HG03457 (cell line): ENCODE measurements at regions not wholly inside any gene's neighbourhood (a gene's known extent, or its start where the extent isn't known, plus 50 kb on each side); places are given as distances from the start of the nearest gene placed in this dataset.

ENCODE experiments used
- ATAC-seq: cut with Tn5 transposase; IDR thresholded peaks from one replicate; pipeline ENCODE4 v1.9.1; 2021; ENCODE audit warnings: moderate number of reproducible peaks; ENCODE audit not compliant: unreplicated experiment

DNA sequence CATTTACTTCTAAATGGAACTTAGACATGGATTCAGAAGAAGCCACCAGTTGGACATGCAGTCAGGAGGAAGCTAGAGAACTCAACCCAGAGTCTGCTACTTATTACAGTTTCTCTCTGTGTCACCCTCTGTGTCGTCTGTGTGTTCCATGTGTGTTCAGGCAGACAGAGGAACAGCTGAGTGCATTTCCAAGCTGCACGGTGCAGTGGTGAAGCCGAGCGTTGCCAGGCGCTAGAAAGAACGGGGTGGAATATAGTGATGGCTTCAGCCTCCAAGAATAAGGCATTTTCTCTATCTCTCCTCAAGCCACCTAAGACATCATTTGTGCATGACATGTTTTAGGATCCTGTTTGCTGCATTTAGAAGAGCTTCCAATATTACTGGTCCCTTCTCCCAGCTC, 101.1 kb upstream of the CCL2 start:
- ATAC-seq, result no peak

DNA sequence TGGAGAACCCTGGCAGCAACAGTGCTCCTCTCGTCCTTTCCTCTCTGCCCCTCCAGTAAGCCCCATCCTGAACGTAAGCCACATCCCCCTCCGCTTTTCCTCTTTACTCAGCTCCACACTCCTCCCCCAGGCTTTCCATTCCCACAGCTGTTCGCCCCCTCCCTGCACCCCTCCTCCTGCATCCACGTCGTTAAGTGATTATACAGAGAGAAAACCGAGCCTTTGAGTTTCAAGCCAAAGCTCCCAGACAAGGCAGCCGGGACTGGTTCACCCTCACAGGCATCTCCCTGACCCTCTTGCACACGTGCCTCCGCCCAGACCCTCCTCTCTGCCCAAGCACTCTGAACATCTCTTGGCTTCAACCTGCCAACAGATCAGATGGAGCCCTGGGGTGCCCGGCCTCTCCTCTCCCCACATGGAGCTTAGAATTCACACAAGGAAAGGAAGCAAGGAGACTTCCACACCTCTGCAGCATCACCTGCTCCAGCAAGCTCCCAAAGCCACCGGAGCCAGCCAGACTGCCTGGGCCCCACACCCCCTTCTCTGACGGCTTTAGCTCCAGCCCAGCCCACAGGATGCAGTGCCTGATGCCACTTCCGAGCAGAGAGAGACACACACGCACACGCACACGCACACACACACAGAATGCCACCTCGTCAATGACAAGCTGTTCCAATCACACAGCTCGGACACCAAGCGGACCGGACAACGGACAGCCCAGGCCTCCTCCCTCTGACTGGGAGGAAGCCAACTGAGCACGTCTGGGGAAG, 99.9 kb upstream of the CCL2 start:
- no peak for ATAC-seq

DNA sequence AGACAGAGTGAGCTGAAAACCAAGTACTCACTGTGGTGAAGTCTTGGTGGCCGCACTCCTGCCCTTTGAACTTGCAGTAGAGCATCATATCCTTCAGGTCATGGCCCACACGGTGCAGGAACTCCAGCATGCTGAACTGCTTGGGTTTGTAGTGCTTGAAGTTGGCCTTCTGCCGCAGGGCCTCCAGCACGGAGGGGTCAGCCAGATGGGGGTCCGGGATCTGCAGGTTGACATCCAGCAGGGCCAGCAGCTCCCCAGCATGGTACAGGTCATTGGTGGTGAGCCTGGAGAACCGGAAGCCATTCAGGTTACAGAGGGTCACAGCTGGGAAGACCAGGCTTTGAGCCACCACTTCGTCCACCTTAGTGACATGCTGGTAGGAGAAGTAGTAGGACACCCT, 99.1 kb upstream of the CCL2 start:
- no peak for ATAC-seq

- ATAC-seq, result no peak
These were observed 98.7 kb upstream of the CCL2 start for GRCh38 chr17:34156401-34156740.

DNA sequence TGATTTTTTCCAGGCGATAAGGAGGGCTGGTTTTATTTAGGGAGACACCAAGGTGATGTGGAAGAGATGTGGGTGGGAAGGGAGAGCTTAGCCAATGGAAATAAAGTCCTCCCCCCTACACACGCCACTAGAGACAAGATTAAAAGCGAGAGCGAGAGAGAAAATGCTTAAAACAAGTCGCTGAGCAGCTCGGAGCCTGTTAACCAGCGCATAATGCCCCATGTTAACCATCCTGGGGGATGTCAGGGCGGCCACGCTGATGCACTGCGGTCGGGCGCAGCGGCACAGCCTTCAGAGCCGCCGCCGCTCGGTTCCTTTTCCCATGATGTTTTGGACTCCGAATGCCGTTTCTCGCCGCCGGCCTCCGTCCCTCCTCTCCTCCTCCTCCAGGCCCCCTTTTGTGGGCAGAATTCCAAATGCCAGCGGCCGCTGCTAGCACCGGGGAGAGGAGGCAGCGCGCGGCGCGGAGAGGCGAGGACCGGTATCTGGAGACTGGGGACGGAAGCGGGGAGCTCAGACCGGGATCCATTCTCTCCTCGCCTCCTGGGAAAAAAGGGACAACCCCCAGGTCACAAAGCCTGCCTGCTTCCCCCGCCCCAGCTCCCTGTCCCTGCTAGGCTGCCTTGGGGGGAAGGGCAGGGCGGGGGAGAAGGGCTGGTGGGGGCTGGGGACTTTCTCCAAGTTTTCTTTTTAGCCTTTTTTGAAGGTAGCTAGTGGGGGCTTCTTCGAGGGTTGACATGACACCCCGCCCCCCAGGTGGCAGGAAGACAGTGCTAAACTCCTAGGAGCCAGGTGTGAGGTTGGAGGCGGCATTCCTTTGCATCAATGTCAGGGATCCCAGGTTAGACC, 98.1 kb upstream of the CCL2 start:
- no peak for ATAC-seq

DNA sequence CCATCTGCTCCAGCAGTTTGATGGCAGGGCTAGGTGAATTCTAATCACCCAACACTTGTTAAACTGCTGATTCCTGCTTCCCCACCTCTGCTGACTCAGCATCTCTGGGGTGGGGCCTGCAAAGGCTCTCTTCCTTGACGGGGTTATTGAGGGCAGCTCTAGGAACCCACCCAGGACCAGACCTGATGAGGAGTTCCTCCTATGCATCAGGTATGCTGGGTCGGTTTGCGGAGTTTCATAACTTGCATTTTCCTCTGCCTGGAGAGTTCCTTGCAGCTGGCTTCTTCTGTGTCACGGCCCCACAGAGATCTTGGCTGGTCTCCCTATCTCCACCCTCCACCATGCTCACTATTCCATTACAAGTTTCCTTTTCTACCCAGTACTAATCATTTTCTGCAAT, 93.4 kb upstream of the CCL2 start:
- ATAC-seq, result no peak

GRCh38 chr17:34163123-34163522, 92.0 kb upstream of the CCL2 start:
- ATAC-seq, result no peak

DNA sequence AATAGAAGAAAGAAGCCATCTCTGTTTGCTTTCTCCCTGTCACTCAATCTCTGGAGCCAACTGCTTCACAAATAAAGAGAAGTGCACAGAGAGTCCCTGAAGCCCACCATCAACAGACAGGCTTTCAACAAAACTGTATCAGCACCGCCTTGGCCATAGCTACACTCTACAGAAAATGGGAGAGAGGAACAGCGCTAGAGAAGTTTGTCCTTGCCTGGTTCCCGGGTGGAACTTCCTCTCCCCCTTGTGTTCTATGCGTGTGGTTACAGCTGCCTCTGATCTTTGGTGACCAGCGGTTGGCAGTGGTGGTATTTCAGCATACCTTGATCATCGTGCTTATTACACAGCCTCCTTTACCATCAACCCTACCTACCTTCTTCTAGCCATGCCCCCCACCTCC, 91.4 kb upstream of the CCL2 start:
- no peak for ATAC-seq

GRCh38 chr17:34164837-34165236, 90.2 kb upstream of the CCL2 start:
- no peak for ATAC-seq

DNA sequence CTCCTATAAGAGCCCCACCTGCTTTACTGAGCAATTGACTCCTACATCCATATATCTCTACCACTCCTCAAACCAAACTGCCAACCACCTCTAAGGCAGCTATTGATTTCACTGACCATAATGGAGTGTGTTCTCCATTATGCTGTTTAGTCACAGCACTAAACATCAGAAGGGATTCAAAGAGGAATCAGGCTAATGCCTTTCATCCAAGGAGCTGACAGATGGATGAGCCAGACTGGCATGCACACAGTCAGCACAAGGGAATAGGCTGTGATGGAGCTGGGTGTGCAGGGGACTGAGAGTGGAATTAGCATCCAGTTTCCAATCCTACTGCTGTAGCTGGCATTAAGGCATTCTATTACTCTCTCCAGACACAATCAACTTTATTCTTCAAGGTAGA, 88.7 kb upstream of the CCL2 start:
- ATAC-seq, result no peak

GRCh38 chr17:34167354-34167753, 87.7 kb upstream of the CCL2 start:
- no peak for ATAC-seq

DNA sequence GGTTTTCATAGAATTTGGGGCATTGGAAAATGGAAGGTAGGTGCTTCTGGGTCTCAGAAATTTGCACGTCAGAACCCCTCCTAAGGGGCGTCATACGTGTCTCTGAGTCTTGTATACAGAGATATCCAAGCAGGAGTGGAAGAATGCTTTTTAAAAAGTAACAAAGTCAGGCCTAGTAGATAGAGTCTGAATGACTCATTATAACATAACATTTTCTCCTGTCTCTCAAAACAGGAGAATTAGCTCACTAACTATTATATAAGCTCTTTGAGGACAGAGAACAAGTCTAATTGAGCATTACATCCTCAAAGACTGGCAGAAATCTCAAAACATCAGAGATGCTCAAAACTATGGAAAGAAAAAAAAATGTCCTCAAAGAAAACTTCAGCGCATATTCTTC, 86.1 kb upstream of the CCL2 start:
- ATAC-seq, result no peak

- no peak for ATAC-seq
These were observed 85.6 kb upstream of the CCL2 start for GRCh38 chr17:34169496-34169895.

DNA sequence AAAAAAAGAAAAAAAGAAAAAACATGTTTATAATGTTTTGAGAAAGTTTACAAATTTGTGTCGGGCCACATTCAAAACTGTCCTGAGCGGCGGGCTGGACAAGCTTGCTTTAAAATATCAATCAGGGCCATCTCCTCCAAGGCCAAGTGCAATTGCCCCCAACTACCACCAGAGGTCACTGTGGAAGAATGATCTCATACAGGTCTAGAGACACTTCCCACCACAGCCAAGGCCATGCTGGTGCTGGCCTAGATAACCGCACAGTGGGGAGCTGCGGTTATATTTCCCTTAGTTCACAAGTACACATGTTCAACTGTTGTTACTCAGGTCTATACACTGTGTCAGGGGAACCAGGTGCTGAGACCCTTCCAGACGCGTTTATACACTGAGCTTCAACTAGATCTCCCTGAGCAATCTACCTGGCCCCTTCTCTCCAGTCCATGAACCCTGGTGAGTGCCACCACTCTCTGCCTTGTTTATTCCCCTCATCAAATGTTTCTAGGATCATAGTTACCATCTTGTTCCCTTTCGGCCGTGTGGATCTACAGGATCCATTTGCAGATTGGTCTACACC, 83.8 kb upstream of the CCL2 start:
- no peak for ATAC-seq

GRCh38 chr17:34172390-34172918, 82.6 kb upstream of the CCL2 start:
- no peak for ATAC-seq

- no peak for ATAC-seq
These were observed 81.8 kb upstream of the CCL2 start for GRCh38 chr17:34173241-34173640.

GRCh38 chr17:34174496-34174895, 80.6 kb upstream of the CCL2 start:
- ATAC-seq, result no peak

- no peak for ATAC-seq
These were observed 78.6 kb upstream of the CCL2 start for GRCh38 chr17:34176440-34176839.

GRCh38 chr17:34177642-34178041, 77.4 kb upstream of the CCL2 start:
- ATAC-seq, result no peak

DNA sequence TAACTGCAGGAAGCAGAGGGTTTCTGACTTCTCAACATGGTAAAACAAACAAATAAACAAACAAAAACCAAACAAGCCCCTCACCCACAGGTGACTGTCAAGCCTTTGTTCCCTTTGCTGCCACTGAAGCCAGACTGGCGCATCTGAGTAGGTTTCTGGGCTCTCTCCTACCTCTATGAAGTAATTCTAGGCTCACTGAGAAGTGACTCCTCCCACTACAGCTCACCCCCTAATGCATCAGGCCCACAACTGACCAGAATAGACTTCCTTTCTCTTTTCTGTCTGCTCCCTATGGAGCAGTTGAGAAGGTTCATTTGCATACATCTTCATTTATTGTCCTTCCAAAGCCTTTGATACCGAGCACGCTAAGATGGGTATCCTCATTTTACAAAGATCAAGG, 77.0 kb upstream of the CCL2 start:
- no peak for ATAC-seq

DNA sequence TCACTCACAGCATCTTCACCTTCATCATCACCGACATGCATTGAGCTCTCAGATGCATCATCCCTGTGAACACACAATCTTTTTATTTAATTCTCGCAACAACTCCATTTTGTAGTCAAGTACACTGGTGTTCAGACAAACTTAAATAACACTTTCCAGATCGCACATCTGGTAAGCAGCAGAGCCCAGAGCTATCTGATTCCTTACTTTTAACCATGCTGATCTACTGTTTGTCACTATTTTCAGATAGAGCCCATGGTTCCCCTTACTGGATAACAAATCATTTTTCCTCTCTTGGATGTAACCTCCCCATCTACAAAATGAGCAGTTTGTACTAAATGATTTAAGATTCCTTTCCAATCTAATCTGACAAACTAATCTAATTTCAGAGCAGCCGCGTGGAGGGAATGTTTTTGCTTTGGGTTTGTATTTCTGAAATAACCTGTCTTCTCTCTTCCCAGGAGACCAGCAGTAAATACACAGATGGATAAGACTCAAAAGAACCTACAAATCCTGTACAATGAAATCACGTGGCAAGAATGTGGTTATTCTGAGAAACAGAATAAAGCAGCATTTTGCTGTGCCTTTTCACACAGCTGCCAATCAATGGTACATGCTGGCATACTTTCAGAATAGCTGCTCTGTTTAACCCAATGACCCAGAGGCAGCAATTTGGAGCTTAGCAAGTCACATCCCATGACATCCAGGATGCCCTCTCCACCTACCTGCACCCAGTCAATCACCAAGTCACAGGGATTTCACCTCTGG, 72.9 kb upstream of the CCL2 start:
- ATAC-seq, result no peak
